NCI-H1417 treated with DMSO at 0.1 percent for 48 hours (cell line): ENCODE measurements at regions not wholly inside any gene's neighbourhood (a gene's known extent, or its start where the extent isn't known, plus 50 kb on each side); places are given as distances from the start of the nearest gene placed in this dataset.
"Not testable (repeated sequence)": the region's sequence is repeated elsewhere in the genome, so short reads cannot be mapped to it uniquely, and the experiment has no call there.

Experiments used
- DNase-seq: peaks from one replicate; lab custom pipeline; 2025; lab: John Stamatoyannopoulos, UW

GRCh38 chr2:7641272-7641671 is 724.1 kb downstream of the RNF144A start:
- not testable (repeated sequence) for DNase-seq

DNA sequence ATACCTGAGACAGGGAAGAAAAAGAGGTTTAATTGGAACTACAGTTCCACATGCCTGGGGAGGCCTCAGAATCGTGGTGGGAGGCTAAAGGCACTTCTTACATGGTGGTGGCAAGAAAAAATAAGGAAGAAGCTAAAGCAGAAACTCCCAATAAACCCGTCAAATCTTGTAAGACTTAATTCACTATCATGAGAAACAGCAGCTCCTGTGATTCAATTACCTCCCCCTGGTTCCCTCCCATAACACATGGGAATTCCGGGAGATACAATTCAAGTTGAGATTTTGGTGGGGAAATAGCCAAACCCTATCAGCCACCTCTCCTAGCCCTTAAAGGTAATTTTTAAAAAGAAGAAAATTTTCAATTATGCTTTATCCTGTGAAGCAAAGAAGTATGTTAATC is 728.8 kb downstream of the RNF144A start:
- DNase-seq: no peak

DNA sequence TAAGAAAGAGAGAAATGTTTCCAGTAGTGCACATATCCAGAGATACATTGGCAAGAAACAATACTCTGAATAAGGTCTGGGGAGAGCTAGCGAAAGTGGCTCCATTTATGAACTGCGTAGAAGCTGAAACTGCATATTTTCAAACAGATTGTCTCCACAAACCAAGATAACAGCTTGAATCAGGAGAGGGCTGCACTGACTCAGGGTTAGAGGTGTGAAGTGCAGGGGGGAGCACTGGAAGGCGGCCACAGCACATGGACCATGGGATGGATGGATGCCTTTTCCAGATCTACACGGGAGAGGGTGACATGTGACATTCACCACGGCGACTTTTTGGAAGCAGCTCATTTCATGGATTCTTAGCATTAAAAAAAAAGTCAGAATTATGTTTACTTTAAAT is 729.4 kb downstream of the RNF144A start:
- no peak for DNase-seq

DNA sequence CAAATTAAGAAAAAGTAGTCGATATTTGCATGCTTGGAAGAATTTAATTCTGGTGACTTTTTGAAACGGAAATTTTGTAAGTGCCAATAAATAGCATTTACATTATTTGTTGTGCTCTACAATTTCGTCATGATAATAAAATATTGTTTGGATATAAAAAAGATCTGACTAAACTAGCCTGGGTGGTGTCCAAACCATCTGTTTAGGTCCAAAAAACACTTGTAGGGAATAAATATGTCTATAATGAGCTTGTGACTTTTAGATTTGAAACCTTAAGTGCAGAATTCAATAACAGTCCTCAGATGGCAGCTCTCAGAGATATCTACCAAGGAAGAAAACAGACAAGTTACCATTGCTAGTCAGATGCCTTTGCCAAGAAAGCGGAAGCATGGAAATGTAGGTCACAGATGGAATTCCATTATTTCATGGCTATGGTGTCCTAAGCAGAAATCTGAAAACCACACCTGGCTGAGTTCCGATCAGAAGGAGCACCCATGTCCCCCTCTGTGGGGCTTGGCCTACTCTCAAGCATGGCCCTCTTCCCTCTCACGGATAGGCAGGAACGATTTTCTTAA is 731.1 kb downstream of the RNF144A start:
- no peak for DNase-seq

- no peak for DNase-seq
Measured at GRCh38 chr2:7649461-7650228, 732.4 kb downstream of the RNF144A start.

GRCh38 chr2:7653617-7654016 is 736.4 kb downstream of the RNF144A start:
- DNase-seq: no peak

GRCh38 chr2:7655629-7656028 is 738.4 kb downstream of the RNF144A start:
- no peak for DNase-seq

DNA sequence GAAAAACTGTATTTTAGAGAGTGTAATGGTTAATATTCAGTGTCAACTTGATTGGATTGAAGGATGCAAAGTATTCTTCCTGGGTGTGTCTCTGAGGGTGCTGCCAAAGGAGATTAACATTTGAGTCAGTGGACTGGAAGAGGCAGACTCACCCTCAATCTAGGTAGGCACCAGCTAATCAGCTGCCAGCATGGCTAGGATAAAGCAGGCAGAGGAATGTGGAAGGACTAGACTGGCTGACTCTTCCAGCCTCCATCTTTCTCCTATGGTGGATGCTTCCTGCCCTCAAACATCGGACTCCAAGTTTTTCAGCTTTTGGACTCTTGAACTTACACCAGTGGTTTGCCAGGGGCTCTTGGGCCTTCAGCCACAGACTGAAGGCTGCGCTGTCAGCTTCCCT is 740.3 kb downstream of the RNF144A start:
- not testable (repeated sequence) for DNase-seq

DNA sequence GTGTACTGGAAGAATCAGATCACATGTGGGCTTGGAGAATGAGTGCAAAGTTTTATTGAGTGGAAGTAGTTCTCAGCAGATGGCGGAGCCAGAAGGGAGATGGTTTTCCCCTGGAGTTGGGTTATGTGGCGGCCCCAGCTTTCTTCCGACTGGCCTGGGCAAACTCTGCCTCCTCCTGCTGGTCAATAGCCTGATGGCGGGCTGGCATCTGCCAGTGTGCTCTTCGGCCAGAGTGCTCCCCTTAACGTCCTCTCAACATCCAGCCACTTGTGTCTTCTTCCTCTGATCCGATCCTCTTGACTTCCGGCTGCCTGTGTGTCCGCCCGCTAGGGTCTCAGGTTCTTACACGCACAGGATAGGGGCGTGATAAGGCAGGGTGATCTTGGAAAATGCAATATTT is 741.3 kb downstream of the RNF144A start:
- no peak for DNase-seq

DNA sequence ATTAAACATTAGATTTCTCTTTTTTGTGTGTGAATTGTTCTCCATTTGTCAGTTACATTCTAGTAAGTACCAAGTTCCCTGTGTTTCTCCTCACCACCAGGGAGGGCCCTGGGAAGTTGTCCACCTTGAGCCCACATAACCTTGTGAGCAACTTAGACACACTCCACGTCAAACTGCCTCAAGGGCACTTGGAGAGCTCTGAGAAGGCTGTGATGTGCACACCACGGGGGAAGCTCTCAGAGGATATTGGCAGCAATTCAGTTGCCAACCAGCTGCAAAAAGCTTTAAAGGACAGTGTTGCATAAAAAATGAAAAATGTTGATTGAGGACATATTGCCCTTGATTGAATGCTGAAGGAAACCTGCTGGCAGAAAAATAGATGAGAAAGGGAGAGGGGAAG is 743.6 kb downstream of the RNF144A start:
- no peak for DNase-seq

DNA sequence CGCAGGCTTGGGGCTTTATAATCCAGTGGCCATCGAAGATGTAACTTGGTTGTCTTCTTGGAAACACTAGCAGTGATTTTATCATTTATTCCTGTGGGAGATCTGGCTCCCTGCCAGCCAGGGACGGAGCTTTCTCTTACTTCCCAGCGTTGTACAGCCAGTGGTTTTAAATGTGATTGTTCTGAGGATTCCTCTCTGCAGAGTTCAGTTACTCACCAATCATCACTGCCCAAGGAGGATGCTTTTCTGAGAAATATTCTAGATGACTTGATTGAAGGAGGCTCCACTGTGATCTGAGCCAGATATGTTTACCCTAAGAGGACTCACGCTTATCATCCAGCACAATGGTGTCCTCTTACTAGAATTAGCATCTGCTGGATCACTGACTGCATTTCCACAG is 744.3 kb downstream of the RNF144A start:
- DNase-seq: no peak

GRCh38 chr2:7665880-7666279 is 748.7 kb downstream of the RNF144A start:
- no peak for DNase-seq

GRCh38 chr2:7666596-7667259 is 749.5 kb downstream of the RNF144A start:
- no peak for DNase-seq

DNA sequence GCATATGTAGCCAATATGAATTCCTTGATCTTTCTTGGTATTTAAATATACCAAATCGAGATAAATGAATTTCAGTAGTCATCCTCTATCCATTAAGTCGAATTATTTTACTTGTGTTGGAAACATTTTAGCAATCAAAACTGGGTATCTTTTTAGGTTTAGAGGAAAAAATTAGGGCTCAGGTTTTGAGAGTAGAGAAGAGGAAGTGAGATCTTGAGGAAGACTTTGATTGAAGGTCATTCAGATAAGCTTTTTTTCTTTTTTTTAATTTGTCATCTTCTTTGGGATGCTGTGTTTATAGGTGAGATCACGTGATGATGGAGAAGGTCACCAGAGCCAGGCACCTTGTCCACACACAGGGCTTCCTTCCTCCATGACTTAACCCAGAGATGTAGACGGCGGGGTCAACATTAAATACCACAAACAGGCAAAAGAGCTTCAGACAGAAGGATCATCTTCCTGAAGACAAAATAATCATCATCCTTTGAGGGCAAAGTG is 750.1 kb downstream of the RNF144A start:
- DNase-seq: no peak

DNA sequence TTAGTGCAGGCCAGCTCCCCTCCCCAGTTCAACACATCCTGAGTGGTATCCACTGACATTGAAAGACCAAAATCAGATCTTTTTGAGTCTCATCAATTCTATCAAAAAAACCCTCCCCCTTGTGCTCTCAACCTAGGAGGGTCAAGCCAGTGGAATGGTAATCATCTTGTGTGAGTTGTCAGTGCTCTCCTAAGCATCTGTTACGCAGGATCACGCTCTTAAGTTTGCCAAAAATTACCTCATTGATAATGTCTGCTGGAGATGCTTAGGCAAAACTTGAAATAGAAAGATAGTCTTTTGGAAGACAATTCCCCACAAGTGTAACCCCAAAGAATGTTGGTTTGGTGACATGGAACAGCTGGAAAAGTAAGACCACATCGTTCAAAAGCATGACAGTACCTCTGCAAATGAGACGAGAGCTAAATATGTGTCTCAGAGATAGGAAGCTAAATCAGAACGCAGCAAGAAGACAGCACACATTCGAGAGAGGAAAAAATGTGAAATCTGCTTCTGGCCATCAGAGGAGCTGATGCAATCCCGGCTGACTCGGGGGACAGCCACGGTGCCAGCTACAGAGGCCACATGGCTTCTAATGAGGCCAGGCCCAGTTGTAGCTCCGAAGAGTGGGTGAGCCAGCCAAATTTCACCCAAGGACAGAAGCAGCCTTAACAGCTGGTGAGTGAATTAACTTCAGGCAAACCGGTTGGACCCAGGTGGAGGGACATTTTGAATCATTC is 753.9 kb downstream of the RNF144A start:
- DNase-seq: no peak

DNA sequence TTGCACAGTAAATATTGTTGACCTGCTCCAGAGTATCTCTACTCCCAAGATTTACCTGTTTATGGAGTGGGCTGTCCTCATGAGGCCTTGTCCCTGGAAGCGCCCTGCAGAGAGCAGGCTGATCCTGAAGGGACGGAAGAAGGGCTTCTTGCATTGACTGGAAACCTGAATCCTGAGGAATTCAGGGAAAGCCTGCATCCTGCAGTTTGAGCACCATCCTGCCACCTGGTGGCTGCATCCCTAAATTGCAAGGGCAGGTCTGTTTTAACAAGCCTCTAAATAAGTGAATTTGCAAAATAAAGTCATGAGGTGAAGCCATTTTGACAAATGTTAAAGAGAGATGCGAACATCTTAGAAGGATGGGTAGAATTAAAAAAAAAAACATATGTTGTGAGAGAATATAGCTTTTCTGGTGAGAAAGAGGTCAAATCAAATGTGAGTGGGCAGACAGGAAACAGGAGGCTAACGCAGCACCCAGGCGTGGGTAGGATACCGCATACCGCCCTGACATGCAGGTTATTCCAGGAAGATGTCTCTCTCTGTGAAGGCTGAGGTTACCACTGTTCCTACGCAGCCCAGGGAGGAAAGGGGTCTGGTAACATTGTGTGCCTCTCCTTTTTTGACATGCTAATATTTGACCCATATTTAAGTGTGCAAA is 754.9 kb downstream of the RNF144A start:
- DNase-seq: no peak

DNA sequence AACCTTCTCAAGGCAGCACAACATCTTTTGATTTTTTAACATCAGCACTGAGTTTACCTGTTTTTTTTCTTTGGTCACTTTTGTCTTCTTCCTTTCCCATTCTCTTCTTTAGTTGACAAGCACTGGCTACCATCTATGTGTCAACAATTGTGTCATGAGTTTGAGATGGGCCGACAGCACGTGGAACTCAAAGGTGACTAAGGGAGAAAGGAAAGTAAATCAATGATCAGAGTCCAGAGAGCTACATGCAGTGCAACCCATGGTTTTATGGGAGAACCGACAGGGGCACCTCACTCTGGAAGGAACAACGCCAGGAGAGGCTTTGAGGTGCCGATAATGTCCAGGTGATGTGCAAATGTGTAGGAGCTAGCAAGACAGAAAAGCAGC is 755.5 kb downstream of the RNF144A start:
- DNase-seq: no peak

DNA sequence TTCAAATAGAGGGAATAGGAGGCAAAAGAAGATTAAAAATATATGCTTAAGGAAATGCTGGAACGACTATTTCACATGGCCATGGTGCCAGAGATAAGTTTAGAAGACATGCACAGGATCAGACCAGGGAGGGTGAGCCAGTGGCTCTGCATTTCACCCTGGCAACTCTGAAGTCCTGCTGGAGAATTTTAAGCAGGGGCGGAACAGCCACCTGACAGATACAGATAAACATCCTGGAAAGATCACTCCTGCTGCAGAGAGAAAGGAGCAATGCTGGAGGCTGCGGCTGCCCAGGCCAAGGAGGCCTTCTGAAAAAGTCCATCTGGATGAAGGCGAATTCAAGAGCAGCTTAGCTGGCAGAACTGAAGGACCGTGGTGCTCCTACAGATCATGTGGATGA is 755.9 kb downstream of the RNF144A start:
- DNase-seq: no peak

GRCh38 chr2:7673853-7674252 is 756.6 kb downstream of the RNF144A start:
- DNase-seq: no peak

DNA sequence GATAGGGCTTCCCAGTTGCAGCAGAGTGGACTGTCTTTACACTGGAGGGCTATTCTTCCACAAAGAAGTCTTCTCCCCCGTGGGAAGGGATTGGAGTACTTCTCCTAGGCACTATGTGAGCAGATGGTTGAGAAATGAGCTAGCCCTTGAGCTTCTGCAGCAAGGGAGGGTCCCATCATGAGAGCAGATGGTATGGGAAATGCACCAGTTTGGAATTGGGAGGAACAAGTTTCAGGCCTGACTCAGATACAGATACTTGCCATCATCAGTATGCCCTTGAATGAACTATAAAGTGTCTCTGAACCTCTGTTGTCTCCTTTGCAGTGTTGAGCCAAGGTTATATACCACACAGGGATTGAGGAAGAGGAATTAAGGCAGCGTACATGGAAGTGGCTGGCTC is 757.4 kb downstream of the RNF144A start:
- no peak for DNase-seq

- DNase-seq: no peak
Measured at GRCh38 chr2:7676714-7677113, 759.5 kb downstream of the RNF144A start.

DNA sequence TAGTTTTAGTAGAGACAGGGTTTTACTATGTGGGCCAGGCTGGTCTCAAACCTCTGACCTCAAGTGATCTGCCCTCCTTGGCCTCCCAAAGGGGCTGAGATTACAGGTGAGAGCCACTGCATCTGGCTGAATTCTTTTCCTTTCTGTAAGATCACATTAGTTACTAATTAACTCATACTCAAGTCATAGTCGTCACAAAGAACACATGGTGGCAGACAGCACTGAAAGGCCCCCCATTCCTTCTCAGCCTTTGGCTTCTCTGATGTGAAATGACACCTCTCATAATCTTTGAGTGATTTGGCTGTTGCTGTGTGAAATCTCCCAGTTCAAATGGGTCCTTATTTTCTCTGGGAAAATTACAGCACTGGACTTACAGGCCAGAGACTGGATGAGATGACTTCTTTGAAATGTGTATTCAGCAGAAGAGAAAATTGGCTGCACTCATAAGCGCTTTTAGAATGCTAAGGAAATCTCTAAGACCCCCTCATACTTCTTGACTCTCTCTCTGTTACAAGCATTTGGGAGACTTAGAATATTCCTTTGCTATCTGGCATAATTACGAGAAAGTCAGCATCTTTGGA is 764.8 kb downstream of the RNF144A start:
- no peak for DNase-seq
